Epithelial cell of proximal tubule (primary cell): ENCODE measurements at regions not wholly inside any gene's neighbourhood (a gene's known extent, or its start where the extent isn't known, plus 50 kb on each side); places are given as distances from the start of the nearest gene placed in this dataset.

Source experiments
- DNase-seq: peaks from one replicate; pipeline ENCODE4 v3.0.0-alpha.2; 2011; ENCODE audit warnings: low read depth
- H3K4me3 ChIP-seq: 2 replicates; pipeline ENCODE4 v1.5.1; 2011; ENCODE audit warnings: low read depth, mild to moderate bottlenecking, low read length
- CTCF ChIP-seq: conservative IDR thresholded peaks from 2 replicates; pipeline ENCODE4 v1.5.1; 2012; ENCODE audit warnings: low read depth, mild to moderate bottlenecking, low read length

DNA sequence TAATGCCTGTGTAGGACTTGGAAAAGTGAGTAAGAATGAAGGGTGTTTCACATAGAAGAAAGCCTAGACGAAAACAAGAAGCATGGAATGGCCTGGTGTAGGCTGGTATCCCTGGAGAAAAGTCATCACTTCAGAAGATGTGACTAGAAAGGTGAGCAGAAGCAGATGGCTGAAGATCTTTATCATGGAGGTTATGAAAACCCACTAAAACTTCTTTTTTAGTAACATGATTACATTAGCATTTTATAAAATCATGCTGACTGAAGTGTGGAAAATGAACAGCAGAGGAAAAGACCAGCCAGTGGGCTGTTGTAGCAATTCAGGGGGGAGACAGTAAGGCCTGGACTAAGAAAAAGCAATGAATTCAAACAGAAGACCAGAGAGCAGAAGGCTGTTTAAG lies 114.5 kb upstream of the G2E3 start:
- TF ChIP-seq CTCF: no peak
- DNase-seq: no peak
- H3K4me3 ChIP-seq: no peak overlapping the region

DNA sequence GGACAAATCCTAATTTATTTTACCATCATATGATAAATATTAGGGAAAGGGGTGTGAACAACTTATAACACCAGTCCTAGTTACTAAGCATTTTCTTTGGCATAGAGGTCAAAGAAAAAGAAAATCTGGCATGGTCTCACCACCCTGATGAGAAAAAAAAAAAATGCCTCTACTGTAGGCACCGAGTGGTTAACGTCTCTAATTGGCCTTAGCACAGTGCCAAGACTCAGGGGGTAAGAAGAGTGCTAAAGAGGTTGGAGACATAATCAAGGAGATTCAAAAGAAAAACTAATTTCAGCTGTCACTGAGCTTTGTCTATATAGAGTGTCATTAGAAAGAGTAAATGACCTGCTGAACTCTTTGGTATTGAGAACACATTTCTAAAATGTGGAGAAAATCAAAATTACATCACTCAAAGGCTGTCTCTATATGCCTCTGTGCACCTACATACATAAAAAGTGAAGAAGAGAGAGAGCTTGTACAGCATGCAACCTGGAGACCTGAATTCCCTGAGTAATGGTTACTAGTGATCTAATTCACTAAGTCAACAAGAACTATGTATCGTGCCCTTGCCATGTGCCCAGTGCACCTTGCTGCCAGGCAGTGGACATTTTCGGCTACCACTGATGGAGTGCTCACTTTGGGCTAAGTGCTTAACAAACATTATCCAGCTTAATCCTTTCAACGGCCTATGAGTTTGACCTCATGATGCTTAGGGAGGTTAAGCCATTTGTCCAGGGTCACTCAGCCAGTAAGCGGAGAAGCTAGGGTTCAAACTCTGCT lies 113.8 kb upstream of the G2E3 start:
- H3K4me3 ChIP-seq: no peak overlapping the region
- no peak for TF ChIP-seq CTCF
- no peak for DNase-seq

- no peak for TF ChIP-seq CTCF
- no peak overlapping the region for H3K4me3 ChIP-seq
- DNase-seq: no peak
These were observed 113.1 kb upstream of the G2E3 start for GRCh38 chr14:30445852-30446251.

GRCh38 chr14:30450631-30451545 lies 108.1 kb upstream of the G2E3 start:
- TF ChIP-seq CTCF: no peak
- H3K4me3 ChIP-seq: no peak overlapping the region
- DNase-seq: no peak

DNA sequence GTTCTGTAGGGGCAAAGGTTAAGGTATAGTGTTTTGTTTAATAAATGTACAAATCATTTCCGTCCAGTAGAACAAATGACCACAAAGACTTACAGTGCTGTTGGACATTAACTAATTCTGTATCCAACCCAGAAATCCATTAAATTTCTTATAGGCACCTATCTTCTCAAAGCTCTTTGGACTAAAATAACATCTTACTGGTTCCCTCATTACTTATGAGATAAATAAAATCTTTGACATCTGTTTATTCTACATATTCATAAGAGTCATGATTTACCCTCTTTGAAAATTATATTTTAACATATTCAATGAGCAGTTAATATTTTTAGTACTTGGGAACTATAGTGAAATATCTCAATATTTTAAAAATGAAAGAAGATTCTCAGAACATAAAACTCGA lies 102.7 kb upstream of the G2E3 start:
- TF ChIP-seq CTCF: no peak
- H3K4me3 ChIP-seq: no peak overlapping the region

GRCh38 chr14:30462358-30462757 lies 96.6 kb upstream of the G2E3 start:
- H3K4me3 ChIP-seq: no peak overlapping the region
- TF ChIP-seq CTCF: no peak
- no peak for DNase-seq

More for the DNA sequence above, 102.7 kb upstream of the G2E3 start:
- no peak for DNase-seq

- DNase-seq: no peak
- no peak overlapping the region for H3K4me3 ChIP-seq
- no peak for TF ChIP-seq CTCF
These were observed 94.5 kb upstream of the G2E3 start for GRCh38 chr14:30464481-30464880.
